HG03457 (cell line): ENCODE measurements at regions not wholly inside any gene's neighbourhood (a gene's known extent, or its start where the extent isn't known, plus 50 kb on each side); places are given as distances from the start of the nearest gene placed in this dataset.

ENCODE experiments used
- ATAC-seq: cut with Tn5 transposase; IDR thresholded peaks from one replicate; pipeline ENCODE4 v1.9.1; 2021; ENCODE audit warnings: moderate number of reproducible peaks; ENCODE audit not compliant: unreplicated experiment

DNA sequence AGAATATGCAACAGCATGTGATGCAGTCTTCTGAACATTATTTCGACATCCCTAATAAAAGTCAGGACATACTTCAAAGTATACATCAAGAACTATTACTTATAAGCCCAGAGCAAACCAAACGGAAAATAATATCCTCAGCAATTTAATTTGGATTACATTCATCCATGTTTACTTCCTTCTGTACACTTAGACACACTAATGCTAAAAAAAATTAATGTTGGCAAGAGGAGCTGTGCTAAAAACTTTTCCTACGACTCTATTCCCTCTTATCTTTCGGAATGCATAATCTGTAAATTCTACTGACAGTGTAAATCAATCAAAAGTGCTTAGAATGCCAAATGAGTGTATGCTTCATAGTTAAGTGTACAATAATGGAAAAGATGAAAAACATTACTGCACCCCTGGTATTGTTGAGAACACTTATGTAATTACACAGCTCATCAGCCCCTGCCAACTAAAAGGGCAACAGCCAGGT lies 301.2 kb upstream of the HSF2 start:
- ATAC-seq, result no peak

DNA sequence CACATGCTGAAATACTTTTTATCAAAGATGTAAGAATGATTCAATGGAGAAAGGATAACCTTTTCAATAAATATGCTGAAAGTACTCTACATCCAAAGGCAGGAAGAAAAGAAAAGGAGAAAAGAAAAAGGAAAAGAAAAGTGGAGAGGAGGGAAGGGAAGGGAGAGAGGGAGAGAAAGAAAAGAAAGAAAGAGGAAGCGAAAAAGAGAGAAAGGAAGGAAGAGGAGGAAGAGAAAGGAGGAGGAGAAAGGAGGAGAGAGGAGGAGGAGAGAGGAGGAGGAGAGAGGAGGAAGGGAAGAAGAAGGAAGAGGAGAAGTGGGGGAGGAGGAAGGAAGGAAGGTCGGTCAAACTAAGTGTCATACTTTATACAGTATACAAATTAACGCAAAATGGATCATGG lies 297.4 kb upstream of the HSF2 start:
- no peak for ATAC-seq

DNA sequence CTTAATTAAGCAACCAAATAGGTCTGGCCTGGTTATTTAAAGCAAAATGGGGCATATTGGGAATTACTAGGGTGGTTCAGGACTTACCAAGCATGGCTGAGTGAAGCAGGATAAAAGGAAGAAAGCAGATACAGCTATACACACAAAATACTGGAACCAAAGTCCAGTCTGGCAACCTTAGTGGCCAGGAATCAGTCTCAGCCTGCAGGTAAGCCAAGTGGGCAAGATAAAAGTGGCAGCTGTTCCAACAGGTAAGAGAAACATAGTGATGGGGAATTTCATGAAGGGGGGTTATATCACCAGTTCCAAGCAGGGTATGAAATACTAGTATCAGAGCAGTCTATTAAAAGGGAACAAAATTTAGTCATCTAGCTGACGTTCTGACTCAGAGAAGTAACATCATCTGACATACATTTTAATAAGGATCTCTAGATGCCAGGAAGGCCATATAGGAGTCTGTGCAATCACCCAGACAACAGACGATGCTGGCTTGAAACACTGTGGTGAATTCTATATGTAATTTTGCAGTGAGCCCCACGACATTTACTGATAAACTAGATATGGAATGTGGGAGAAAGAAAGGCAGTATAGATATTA lies 292.1 kb upstream of the HSF2 start:
- no peak for ATAC-seq

DNA sequence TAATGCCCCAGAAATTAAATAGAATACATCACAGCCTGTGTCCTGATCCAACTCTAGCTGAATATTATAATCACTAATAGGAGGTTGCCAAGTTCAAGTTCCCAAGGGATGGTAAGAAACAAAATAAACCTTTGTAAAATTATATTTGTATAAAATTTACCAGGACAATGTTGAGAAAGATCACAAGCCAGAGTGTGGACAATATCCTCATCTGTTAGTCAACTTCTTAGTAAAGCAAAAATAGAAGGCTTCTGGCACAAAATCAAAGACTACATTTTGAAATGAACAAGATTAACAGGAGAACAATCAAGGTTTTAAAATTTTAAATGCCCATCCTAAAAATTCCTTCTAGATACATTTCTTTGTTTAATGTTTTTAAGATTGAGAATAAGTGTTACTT lies 290.4 kb upstream of the HSF2 start:
- ATAC-seq, result no peak

DNA sequence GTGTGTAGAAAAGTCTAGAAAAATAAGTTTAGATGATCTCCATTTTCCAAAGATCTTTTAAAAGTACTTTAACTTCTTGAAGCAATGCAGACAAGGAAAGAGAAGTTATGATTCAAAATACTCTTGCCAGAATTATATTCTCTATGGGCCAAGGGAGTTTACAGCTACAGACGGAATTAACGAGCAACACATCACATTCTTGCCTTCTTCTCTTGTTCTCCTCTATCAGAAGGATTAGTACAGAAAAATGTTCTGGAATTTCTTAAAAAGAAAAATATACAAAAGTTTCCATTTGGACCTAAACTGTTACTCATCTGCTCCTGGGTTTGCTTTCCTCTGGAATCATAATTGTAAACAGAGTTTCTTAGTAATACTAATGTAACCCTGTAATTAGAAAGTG lies 284.7 kb upstream of the HSF2 start:
- ATAC-seq, result no peak

DNA sequence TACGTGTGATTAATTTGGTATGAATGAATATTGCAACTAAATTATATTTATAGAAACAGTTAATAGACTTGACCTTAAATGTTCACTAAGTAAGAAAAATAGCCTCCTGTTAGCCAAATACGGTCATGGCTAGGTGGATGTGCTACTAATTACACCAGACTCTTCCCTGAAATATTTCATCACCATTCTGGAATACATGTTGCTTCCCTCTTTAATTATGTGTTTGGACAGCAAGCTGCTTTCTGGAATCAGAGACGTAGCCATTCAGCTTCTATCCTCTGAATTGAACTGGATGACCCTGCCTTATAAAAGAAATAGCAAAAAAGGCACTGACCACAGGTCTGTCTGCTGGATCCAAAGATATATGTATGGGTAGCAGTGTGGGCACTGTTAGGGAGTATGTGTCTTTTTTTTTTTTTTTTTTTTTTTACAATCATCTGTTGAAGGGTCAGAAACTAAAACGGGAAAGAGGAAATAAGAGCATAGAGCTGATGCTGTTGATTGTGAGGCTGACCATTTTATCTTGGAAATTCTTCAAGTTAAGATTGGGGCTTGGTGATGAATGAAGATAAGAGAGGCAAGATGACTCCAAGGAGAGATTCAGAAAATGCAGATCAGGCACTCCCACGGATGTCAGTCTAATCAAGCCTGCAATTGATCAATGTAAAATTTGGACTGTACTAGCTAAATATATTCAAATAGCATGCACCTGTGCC lies 283.2 kb upstream of the HSF2 start:
- no peak for ATAC-seq

DNA sequence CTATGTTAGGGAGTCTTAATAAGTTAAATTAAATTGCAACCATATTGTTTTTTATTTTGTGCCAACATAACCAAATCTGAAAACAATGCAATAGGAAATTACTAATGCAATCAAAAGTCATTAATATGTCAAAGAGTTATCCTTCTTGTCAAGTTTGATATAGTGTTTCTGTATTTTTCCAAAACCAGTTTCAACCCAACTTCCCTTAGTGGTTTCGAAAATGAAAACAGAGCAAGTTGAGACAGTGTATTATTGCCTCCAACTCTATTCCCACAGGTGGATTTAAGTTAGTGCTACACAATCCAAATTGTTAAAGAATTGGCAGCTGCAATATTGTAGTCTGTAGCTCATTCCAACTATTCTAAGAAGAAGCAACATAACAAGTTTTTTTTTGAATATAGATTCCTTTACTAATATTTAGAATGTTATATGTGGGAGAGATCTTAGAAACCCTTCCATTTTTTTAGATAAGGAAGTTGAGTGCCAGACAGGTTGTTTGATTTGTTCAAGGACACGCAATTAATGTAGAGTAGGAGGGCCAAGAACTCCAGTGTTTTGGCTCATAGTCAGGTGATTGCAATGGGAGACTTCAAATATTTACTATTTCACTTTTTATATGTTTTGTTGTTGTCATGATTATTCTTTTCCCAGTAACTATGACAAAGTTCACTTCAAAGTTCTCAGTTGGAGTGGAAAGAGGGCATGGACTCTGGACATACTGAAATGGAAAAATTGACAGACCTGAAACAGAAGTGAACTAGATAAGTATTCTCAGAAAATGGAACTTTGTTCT lies 282.4 kb upstream of the HSF2 start:
- no peak for ATAC-seq

DNA sequence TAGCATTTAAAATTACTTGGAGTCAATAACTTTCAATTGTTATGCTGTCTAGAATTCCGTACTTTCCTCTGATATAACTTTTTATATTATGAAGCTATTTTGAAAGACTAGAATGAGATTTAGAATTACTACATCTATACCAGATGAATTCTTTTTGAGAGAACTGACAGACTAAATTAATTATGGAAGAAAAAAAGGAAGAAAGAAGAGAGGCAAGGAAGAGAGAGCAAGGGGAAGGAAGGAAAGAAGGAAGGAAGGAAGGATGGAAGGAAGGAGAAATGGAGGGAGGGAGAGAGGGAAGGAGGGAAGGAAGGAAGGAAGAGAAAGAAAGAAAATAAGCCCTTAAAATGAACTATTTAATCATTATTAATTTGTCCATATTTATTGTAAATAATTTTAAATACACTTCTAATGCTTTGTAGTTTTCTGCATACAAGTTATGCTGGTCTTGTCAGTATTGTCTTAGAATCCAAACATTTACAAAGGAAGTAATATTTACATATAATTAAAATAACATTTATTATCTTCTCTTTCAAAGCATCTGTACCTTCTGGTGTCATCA lies 280.4 kb upstream of the HSF2 start:
- no peak for ATAC-seq

DNA sequence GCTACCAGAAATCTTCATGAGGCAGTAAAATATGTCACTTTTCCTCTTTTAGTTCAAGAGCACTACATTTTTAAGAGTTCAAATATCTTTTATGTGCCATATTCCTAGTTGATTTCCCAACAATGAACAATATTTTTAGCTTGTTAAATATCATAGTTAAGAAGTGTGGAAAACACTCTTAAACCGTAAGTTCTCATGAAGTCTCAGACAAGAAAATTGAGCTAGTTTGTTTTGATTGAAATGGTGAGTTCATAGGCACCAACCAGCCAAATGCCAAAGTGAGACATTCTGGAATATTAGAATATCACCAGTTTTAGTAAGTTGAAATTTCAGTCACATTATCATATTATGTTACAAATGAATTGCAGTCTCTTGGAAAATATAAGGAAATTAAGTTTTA lies 277.2 kb upstream of the HSF2 start:
- ATAC-seq, result no peak

DNA sequence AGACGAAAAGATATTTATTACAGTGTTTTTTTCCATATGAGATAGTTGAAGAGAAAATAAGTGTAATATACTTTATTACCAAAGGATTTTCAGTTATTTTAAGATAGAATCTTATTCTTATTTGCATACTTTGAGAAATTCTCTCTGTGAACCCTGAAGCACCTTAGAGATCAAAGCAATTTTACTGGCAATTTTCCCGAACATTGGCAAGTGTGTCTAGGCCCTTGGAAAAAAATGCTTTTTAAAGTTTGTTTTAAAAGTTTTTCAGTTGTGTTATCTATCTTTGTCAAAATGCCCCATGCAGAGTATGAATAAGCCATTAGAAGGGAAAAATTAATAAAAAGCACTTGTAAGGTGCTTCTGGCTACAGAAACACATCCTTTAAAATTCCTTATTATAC lies 276.8 kb upstream of the HSF2 start:
- ATAC-seq, result no peak

DNA sequence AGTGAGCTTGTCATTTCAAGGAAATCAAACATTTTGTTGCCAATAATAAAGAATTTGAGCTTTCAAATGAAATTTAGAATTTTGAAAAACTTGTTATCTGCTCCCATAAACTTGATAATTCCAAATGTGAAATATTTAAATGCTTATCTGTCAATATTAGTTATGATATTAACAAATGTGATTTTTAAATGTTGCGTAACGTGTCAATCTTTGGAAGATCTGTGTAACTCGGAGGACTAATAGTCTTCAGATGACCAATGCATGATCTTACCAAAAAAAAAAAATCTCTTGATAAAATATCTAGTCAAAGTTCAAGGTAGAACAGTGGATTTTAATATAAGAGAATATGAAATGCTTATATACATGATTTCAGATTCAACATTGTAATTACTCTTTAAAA lies 274.5 kb upstream of the HSF2 start:
- ATAC-seq, result no peak

DNA sequence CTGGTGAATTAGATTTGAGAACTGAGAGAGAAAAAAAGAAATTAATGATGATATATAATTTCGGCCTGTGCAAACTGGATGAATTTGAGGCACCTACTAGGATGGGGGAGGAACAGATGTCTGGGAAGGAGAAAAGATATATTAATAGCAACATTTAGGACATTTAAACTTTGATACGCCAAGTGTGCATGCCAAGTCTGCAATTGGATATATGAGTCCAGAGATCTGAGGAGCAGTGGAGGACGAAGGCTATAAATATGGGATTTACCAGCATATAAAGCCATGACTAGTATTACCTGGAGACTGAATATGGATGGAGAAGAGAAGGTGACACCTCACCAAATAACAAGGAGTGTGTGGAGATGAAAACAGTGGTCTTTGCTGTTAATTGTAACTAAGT lies 272.6 kb upstream of the HSF2 start:
- ATAC-seq, result no peak

DNA sequence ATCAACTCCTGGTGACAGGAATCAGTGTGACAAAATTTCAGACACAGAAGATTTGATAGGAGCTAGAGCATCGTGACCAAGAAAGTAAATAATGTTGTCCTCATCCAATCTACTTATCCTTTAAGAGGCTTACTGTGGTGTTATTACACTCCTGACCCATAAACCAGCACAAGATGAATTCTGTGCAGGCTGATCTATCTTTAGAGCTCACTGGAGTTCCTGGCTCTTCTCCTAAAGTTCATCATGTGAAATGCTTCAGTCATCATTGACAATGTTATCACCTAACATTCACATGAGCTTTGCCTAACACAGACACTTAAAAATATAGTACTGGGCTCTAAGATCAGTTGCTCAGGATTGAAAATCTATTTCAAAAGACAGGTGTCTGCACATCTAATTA lies 271.0 kb upstream of the HSF2 start:
- no peak for ATAC-seq

DNA sequence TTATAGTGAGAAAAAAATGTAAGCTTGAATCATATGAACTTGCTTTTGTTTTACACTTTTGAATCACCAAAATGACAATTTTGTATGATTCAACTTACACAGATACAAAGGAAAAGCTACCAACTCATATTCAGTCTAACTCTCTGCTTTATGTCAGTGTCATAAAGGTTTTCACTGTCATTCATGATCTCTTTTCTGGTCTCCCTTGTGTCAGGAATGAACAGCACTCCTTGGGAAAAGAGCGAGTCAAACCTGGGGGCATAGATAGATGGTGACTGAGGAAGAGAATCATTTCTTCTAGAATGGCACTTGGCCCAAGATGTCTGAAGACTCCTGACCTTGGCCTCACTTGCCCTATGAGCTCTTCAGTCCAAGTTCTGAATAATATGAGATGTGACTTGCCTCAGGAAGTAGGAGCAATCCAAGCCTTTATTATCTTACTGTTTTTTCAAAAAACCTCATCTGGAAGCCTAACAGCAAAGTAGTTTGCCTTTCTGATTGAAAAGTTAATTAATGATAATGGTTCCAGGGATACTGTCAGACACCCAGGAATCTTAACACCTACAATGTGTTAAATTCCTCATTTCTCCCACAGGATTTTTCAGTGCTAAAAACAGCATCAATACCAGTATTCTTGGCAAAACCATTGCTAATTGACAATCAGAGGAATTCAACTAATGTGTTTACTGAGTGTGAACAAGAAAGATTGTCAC lies 270.0 kb upstream of the HSF2 start:
- ATAC-seq, result no peak

DNA sequence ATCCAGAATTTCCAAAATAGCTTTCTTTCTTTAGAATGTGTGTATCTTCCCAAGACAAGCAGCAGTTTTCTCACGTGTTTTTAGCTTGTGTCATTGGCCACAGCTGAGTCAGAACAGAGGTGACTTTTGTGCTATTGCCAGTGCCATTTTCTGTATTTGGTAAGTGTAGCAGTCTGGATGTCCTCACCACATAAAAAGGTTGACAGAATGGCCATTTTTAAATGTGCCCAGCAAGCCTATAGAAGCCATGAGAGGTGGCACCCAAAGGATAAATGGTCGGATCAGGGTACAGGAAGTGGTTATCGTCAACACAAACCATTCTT lies 269.5 kb upstream of the HSF2 start:
- no peak for ATAC-seq

DNA sequence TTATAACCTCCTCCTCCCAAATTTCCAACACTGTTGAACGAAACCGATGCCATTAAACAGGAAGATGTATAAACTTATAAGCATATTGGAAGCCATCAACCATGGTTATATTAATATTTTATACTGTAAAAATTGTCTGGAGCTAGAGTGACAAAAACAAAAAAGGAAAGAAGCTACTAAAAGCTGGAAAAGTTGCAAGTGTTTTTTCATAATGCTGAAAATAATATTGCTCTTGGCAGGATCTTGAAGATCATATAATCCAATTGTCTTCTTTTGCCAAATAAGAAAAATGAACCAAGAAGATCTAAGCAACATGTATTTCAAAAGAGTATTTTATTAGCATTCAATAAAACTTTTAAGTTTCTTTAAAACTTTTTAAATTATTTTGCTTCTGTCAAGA lies 268.9 kb upstream of the HSF2 start:
- no peak for ATAC-seq

DNA sequence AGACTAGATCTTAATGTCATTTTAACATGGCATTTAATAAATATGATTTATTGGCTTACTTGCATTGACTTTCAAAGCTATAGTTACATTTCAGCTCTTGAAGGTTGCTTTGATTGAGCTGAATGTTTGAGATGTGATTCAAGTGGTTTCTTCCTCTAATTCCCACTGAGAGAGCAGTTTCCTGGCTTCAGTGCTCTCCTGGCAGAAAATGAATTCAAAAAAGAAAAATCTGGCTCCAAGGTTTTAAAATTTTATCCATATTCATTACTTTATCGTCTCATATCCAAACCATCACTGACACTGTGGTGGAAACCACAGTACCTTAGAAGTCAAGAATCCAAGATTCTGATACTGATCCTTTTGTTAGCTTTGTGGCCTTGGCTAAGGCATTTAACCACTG lies 263.1 kb upstream of the HSF2 start:
- ATAC-seq, result no peak

DNA sequence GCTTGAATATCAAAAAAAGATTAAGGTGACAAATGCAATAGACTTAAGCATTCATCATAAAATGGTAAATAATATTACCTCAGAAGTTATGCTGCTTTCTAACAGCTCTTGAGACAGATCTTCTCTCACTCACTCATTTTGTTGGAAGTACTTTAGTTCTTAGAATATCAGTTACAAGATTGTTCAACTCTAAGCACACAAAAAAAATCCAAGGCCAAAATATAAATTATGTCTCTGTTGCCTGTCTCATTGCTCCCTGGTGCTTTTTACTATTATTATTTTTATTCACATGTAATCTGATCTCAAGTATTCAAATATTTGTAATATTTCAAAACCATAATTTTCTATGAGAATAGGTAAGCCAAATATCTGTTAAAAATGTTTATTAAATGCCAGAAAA lies 259.4 kb upstream of the HSF2 start:
- ATAC-seq, result no peak

DNA sequence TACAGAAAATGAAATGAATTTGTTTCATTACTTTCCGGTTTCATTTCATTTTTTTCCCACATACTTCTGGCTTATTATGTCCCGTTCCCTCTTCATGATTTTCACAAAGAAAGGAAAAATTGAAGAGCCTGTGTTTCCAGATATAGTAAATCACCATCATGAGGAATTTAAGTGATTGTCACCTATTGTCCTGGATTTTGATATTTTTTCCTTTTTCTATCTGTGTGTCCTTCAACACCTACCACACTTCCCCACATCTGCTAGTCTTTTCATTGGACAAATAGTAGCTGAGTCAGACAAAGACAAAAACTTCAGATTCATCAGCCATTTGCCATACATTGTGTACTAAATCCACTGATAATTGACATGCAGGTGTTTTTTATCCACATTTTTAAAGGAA lies 258.2 kb upstream of the HSF2 start:
- ATAC-seq, result no peak

DNA sequence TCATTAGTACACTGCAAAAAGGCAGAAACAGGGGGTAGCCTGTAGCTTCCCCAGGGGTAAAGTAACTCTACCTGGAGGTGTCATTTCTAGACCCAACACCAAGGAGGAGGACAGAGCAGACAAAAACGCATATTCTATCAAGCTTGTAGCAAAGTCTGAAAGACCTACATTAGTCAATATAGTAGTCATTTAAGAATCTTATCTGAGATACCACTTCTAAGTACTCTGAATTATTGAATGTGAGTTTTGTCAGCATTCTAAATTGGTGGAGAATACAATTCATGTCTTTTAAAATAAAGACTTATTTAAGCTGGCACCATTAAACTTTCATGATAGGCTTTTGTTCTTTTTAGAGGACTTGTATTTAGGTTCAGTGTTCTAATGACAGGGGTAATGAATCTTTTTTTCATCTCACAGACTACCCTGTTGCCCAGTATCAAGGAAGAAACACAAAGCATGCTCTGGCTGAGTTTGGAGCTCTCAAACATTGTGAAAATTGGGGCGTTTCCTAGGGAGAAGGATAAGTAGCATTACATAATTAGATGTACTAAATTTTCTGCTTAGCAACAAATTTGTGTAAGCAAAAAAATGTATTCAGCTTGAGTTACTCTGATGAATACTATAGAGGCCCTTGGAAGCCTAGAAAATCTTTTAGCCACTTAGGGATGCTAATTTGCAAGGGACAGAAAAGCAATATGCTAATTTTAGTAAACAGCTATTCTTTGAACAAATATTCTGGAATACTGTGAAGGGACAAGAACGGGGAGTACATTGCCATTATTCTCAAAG lies 255.4 kb upstream of the HSF2 start:
- no peak for ATAC-seq

DNA sequence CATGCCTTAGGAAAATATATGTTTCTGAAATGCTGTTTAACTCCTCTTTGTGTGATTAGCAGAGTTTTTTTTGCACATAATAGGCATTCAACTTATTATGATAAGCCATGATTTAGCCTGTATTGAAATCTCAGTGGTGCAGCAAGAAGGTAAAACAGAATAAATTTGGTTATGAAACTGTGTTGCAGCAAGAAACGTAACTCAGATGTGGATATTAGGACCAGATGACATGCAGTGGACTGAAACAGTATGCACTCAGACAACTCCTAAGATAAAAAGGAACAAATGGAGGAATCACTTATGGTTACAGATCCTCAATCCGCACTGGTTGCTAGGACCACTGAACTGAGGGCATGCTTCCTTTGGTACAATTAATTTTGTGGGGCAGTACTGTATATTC lies 254.2 kb upstream of the HSF2 start:
- ATAC-seq, result no peak
